HT-29 (cell line): ENCODE measurements at regions not wholly inside any gene's neighbourhood (a gene's known extent, or its start where the extent isn't known, plus 50 kb on each side); places are given as distances from the start of the nearest gene placed in this dataset.
"Not testable (repeated sequence)": the region's sequence is repeated elsewhere in the genome, so short reads cannot be mapped to it uniquely, and the experiment has no call there.

ENCODE experiments used
- DNase-seq: peaks from one replicate; pipeline ENCODE4 v3.0.0-alpha.2; 2015; ENCODE audit warnings: low spot score

- DNase-seq, result no peak
Observed at GRCh38 chr3:35257641-35258040, 381.7 kb upstream of the ARPP21 start.

DNA sequence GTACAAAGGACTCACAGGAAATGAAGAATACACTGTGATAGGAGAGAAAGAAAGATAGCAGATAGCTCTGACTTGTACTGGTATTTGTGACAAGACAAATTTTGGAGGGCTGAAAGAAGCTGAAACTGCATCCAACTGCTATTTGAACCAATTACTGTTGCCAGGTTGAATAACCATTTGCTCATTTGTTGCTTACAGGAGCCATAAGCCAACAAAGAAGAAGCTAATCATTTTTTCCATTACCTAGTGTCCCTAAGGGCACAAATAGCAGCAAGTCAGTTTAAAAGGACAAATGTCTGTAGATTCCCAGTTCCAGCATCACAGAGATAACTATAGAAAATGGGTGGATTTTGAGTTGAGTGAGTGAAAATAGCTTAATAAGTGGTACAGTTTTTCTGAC is 376.9 kb upstream of the ARPP21 start:
- DNase-seq, result no peak

DNA sequence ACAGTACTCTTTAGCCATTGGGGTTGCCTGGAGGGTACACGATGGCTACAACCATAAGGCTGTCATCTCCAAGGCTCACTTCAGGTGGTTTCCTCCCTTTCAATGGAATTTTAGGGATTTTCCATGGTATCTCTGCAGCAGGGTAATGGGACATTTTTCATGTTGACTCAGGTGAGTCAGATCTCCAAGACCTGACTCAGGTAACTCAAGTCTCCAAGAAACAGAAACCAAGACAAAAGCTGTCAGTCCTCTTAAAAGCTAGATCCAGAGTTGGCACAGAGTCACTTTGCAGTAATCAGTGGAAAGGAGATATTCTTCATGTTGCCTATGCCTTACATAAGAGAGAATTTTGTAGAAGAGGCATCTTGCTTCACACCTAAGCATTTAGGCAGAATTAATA is 375.8 kb upstream of the ARPP21 start:
- no peak for DNase-seq

- not testable (repeated sequence) for DNase-seq
Observed at GRCh38 chr3:35266065-35266464, 373.3 kb upstream of the ARPP21 start.

DNA sequence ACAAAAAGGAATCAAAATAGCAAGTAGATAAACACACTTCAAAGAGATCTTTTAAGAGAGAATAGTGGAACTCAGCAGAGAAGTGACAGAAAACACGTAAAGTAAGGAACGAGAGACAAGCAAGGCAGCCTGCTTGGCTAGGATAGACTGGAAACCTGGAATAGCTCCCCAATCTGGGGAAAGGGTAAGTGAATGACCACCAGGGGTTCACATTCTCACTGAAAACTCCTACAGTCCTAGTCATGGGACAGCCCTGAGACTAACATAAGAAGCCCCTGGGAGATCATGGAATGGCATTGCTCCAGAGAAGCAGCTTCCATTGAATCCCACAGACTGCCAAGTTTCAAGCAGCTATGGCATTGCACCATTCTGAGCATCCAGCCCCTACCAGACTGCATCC is 363.6 kb upstream of the ARPP21 start:
- no peak for DNase-seq

GRCh38 chr3:35276568-35276967 is 362.8 kb upstream of the ARPP21 start:
- DNase-seq, result no peak

DNA sequence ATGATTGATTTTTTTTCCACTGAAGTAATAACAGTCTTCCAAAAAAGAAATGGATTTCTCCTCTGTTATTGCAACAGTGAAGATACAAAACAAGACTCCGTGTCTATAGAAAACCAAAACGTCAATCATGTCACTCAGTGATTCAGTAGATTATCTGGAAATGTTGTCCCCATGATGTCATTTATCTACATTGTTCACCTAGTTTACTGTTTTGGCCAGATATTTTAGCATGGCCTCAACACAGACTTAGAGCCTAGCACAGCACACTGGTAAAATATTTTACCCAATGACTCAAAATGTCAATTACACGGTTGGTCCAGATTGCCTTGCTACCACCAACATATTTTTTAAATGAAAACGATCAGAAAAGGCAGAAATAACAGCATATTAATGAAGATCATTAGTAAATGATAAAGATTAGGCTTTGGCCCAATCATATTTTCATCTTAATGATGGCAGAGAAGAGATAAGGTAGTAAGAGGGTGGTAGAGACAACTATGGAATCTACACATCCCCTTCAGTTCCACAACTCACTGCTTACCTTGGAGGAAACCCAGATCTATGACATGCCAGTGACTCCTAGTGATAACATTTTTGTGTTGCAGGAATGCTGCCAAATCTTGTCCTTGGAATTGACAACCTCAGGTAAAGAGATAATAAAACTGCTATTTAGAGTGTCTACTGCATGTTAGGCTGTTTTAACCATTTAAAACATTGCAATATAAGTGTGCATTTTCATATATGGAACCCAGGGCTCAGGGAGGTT is 347.7 kb upstream of the ARPP21 start:
- DNase-seq, result no peak

- DNase-seq, result no peak
Observed at GRCh38 chr3:35292568-35292967, 346.8 kb upstream of the ARPP21 start.

DNA sequence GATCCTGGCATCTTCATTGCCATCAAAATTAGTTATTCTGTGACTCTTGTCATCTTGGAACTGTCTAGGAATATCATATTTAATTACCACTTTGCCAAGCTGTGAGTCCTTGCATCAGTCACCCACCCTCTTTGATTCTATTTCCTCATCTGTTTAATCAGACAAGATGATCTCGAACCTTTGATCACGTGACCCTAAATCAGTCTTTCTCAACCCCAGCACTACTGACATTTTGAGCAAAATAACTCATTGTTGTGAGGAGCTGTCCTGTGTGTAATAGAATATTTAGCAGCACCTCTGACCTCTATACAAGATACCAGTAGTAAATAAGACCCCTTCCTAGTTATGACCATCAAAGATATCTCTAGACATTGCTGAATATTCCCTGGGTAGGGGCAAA is 343.4 kb upstream of the ARPP21 start:
- no peak for DNase-seq

- DNase-seq, result no peak
Observed at GRCh38 chr3:35296533-35296932, 342.8 kb upstream of the ARPP21 start.

DNA sequence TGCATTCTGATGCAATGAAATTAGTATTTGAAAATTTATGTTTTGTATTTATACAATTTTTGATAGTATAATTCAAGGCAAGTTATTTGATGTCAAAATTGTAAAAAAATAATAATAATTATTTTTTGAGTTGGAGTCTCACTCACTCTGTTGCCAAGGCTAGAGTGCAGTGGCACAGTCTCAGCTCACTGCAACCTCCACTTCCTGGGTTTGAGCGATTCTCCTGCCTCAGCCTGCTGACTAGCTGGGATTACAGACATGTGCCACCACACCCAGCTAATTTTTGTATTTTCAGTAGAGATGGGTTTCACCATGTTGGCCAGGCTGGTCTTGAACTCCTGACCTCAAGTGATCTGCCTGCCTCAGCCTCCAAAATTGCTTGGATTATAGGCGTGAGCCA is 342.4 kb upstream of the ARPP21 start:
- DNase-seq, result not testable (repeated sequence)

DNA sequence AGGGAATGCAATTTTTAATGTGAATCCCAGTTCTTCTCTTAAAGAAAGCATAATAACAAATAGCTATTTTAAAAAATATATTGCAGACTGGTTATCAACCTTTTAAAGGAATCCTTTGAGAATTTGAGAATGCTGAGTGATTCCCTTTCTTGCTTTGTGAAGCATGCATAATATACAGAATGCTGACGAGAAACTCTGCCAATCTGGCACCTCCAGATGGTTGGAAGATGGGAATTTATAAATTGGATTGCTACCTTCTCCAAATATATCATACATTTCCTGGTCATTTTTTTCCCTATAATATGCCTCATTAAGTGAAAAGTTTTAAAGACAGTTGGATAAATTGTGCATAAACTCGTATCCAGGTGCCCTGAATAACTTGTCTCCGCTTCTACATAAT is 333.9 kb upstream of the ARPP21 start:
- no peak for DNase-seq

DNA sequence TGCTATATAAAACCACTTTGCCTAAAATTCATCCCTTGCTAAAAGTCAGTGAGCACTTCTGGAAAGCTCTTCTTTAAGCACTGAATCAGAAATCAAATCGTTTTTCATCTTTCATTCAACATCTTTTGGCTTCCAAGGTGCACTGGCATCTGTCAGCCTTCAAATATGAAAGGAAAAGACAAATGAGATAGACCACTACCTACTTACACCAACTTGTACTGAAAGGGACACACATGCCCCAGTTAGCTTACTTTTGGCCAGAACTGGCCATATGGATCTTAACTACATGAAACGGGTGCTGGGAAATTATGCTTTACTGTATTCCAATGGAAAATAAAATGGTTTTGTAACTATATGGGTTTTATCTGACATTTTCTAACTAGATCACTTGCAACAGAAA is 332.0 kb upstream of the ARPP21 start:
- DNase-seq, result no peak

DNA sequence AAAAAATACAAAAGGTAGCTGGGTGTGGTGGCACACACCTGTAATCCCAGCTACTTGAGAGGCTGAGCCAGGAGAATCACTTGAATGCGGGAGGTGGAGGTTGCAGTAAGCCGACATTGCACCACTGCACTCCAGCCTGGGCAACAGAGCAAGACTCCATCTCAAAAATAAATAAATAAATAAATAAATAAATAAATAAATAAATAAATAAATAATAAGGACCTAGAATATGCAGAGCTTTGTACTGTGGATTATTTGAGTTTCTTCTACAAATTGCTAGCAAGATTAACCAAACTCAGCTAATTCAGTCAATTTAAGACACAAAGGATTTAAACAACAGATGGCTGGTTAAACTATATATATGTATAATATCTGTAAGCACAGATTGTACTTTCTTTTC is 322.5 kb upstream of the ARPP21 start:
- not testable (repeated sequence) for DNase-seq

GRCh38 chr3:35320646-35321407 is 318.5 kb upstream of the ARPP21 start:
- DNase-seq, result no peak

- DNase-seq, result peak; percentile 19
Observed at GRCh38 chr3:35322070-35322469, 317.3 kb upstream of the ARPP21 start.

DNA sequence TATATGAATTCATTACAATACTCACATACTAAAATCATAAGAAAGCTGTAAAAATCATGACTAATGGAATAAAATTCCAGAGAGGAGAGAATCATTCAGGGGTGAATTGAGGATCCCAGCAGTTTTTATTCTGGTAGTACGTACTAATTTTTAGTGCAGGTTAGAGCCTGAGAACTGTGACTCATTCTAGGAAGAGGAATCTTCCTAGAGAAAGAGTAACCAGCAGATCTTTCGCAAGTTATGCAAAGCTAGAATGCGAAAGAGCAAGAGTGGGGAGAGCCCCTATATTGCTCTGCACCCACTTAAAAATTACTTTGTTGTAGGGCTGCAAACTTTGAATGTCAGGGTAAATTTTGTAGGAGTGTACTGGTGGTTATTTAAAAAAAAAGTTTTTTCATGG is 303.6 kb upstream of the ARPP21 start:
- DNase-seq, result no peak

GRCh38 chr3:35336601-35337000 is 302.7 kb upstream of the ARPP21 start:
- no peak for DNase-seq

- DNase-seq, result no peak
Observed at GRCh38 chr3:35338186-35338585, 301.1 kb upstream of the ARPP21 start.

GRCh38 chr3:35380196-35380595 is 259.1 kb upstream of the ARPP21 start:
- DNase-seq, result no peak

- no peak for DNase-seq
Observed at GRCh38 chr3:35383216-35383615, 256.1 kb upstream of the ARPP21 start.

GRCh38 chr3:35383719-35384555 is 255.4 kb upstream of the ARPP21 start:
- DNase-seq, result no peak
